DOHH2 (cell line): ENCODE measurements at regions not wholly inside any gene's neighbourhood (a gene's known extent, or its start where the extent isn't known, plus 50 kb on each side); places are given as distances from the start of the nearest gene placed in this dataset.

Experiments
- H3F3A ChIP-seq: fragments of 200-600 bp; sonication (generic), shearing (Covaris generic); 2 replicates; pipeline ENCODE4 v1.6.0; 2016; ENCODE audit warnings: antibody characterized with exemption, mild to moderate bottlenecking; ENCODE audit not compliant: control insufficient read depth, insufficient read depth
- H3K27ac ChIP-seq: fragments of 200-600 bp; sonication (generic); 2 replicates; pipeline ENCODE4 v1.5.1; 2014; ENCODE audit warnings: low read depth, mild to moderate bottlenecking, low read length, moderate library complexity
- H3K27me3 ChIP-seq: fragments of 200-600 bp; sonication (generic); 2 replicates; pipeline ENCODE4 v1.6.1; 2014; ENCODE audit warnings: mild to moderate bottlenecking, low read length, mixed read lengths; ENCODE audit not compliant: control insufficient read depth
- H3K36me3 ChIP-seq: fragments of 200-600 bp; sonication (generic); 2 replicates; pipeline ENCODE4 v1.6.1; 2014; ENCODE audit warnings: mild to moderate bottlenecking, low read length, moderate library complexity, mixed read lengths; ENCODE audit not compliant: control insufficient read depth
- H3K4me1 ChIP-seq: fragments of 200-600 bp; sonication (generic); 2 replicates; pipeline ENCODE4 v1.6.1; 2014; ENCODE audit warnings: mild to moderate bottlenecking, low read length, mixed read lengths; ENCODE audit not compliant: control insufficient read depth
- H3K4me2 ChIP-seq: fragments of 200-600 bp; sonication (generic); 2 replicates; pipeline ENCODE4 v1.6.0; 2014; ENCODE audit warnings: mild to moderate bottlenecking, low read length, moderate library complexity
- H3K4me3 ChIP-seq: fragments of 200-600 bp; sonication (generic); 2 replicates; pipeline ENCODE4 v1.5.1; 2014; ENCODE audit warnings: mild to moderate bottlenecking, low read length, mixed read lengths
- H3K79me2 ChIP-seq: fragments of 200-600 bp; sonication (generic); 2 replicates; pipeline ENCODE4 v1.6.1; 2014; ENCODE audit warnings: mild to moderate bottlenecking, low read length, mixed read lengths; ENCODE audit not compliant: control insufficient read depth
- H3K9me2 ChIP-seq: fragments of 200-600 bp; sonication (generic); replicated peaks from 2 replicates; pipeline ENCODE4 v1.6.1; 2014; ENCODE audit warnings: mild to moderate bottlenecking, low read length, mixed read lengths; ENCODE audit not compliant: control insufficient read depth
- H3K9me3 ChIP-seq: fragments of 200-600 bp; sonication (generic); 2 replicates; pipeline ENCODE4 v1.6.1; 2014; ENCODE audit warnings: antibody characterized with exemption, low read length, mixed read lengths; ENCODE audit not compliant: control insufficient read depth, insufficient read depth
- H4K20me1 ChIP-seq: fragments of 200-600 bp; sonication (generic); 2 replicates; pipeline ENCODE4 v1.6.0; 2014; ENCODE audit warnings: low read depth, mild to moderate bottlenecking, antibody characterized with exemption, low read length, moderate library complexity; ENCODE audit not compliant: control insufficient read depth, insufficient read depth
- EZH2phosphoT487 ChIP-seq: fragments of 200-600 bp; sonication (generic); IDR thresholded peaks from 2 replicates; pipeline ENCODE4 v1.6.1; 2017; ENCODE audit warnings: borderline replicate concordance, mild to moderate bottlenecking, antibody characterized with exemption, low read length, moderate library complexity, mixed read lengths
- TF ChIP-seq, protein P1 (sequence below): fragments of 200-600 bp; sonication (generic); IDR thresholded peaks from one replicate; pipeline ENCODE4 v1.5.1; 2014; ENCODE audit warnings: antibody characterized with exemption, mild to moderate bottlenecking, low read depth, low read length; ENCODE audit not compliant: poor library complexity, severe bottlenecking

DNA sequence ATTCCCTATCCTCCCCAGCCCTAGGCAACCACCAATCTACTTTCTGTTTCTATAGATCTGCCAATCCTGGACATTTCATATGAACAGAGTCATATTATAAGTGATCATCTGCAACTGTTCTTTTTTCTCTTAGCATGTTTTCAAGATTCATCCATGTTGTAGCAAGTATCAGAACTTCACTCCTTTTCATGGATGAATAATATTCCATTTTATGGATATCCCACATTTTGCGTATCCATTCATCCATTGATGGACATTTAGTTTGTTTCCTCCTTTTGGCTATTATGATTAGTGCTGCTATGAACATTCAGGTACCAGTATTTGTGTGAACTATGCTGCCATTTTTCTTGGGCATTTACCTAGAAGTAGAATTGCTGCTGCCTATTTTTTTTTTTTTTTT lies 51.3 kb upstream of the HAND1 start:
- H3K36me3 ChIP-seq: no peaks in the 10 kb centered on the region

DNA sequence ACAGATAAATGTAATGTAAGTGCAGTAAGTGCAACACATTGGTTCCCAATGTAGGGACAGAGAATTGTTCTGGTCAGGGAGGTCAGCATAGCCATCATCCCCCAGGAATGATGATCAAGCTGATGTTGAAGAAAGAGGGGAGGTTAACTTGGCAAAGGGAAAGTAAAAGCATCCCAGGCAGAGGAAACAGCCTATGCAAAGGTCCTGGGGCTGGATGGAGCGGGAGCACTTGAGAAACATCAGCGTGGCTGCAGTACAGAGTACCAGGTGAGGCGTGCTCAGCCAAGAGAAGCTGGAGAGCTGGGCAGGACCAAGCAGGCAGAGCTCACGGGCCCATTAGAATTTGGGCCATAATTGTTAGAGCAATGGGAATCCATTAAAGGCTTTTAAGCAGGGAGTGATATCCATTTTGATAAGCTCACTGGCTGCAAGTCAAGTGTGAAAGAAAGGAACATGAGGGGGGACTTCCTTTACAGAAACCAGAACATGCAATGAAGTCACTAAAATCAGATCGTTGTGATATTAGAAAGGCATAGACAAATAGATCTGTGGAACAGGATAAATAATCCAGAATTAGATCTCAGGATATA lies 50.1 kb upstream of the HAND1 start:
- TF ChIP-seq, protein P1, sequence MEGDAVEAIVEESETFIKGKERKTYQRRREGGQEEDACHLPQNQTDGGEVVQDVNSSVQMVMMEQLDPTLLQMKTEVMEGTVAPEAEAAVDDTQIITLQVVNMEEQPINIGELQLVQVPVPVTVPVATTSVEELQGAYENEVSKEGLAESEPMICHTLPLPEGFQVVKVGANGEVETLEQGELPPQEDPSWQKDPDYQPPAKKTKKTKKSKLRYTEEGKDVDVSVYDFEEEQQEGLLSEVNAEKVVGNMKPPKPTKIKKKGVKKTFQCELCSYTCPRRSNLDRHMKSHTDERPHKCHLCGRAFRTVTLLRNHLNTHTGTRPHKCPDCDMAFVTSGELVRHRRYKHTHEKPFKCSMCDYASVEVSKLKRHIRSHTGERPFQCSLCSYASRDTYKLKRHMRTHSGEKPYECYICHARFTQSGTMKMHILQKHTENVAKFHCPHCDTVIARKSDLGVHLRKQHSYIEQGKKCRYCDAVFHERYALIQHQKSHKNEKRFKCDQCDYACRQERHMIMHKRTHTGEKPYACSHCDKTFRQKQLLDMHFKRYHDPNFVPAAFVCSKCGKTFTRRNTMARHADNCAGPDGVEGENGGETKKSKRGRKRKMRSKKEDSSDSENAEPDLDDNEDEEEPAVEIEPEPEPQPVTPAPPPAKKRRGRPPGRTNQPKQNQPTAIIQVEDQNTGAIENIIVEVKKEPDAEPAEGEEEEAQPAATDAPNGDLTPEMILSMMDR: no peak
- no peak for TF ChIP-seq EZH2phosphoT487
- H3K4me3 ChIP-seq: no peak overlapping the region
- H3K27ac ChIP-seq: no peak overlapping the region
- H3K27me3 ChIP-seq: peaks cover 2% of the 10 kb centered on the region; the same call in 1 of the 2 replicates
- H3F3A ChIP-seq: no peaks in the 10 kb centered on the region
- H3K9me2 ChIP-seq: no peaks in the 10 kb centered on the region
- no peaks in the 10 kb centered on the region for H3K9me3 ChIP-seq
- no peaks in the 10 kb centered on the region for H3K4me1 ChIP-seq
- H3K79me2 ChIP-seq: no peaks in the 10 kb centered on the region
- no peak overlapping the region for H3K4me2 ChIP-seq
- no peaks in the 10 kb centered on the region for H3K36me3 ChIP-seq
- H4K20me1 ChIP-seq: no peaks in the 10 kb centered on the region

More for the DNA sequence above, 51.3 kb upstream of the HAND1 start:
- no peak overlapping the region for H3K27ac ChIP-seq
- H4K20me1 ChIP-seq: no peaks in the 10 kb centered on the region
- no peaks in the 10 kb centered on the region for H3K79me2 ChIP-seq
- H3K9me3 ChIP-seq: no peaks in the 10 kb centered on the region
- H3K9me2 ChIP-seq: no peaks in the 10 kb centered on the region
- no peak for TF ChIP-seq EZH2phosphoT487
- TF ChIP-seq, protein P1: no peak
- H3K4me1 ChIP-seq: no peaks in the 10 kb centered on the region
- H3F3A ChIP-seq: no peaks in the 10 kb centered on the region
- no peak overlapping the region for H3K4me3 ChIP-seq
- peaks cover 2% of the 10 kb centered on the region; the same call in 1 of the 2 replicates for H3K27me3 ChIP-seq
- H3K4me2 ChIP-seq: no peak overlapping the region
